GM13977 (cell line): ENCODE measurements at regions not wholly inside any gene's neighbourhood (a gene's known extent, or its start where the extent isn't known, plus 50 kb on each side); places are given as distances from the start of the nearest gene placed in this dataset.

ENCODE experiments used
- DNase-seq: peaks from one replicate; pipeline ENCODE4 v3.0.0; 2012; ENCODE audit warnings: low spot score
- in situ Hi-C: fragments of 300-500 bp; cut with MboI; formaldehyde crosslinking; loops from one replicate; pipeline ENCODE4 v1.12.0; 2022; ENCODE audit warnings: low sequenced_read_pairs, low pct_unique_long_range_greater_than_20kb, mixed read lengths, inconsistent platforms; ENCODE audit not compliant: unreplicated experiment
- TF ChIP-seq, protein P1 (sequence below): IDR thresholded peaks from 2 replicates; pipeline ENCODE4 v1.5.1; 2012; ENCODE audit warnings: mild to moderate bottlenecking, control low read depth; ENCODE audit not compliant: insufficient read depth; ENCODE audit errors: extremely low read depth, missing control alignments

DNA sequence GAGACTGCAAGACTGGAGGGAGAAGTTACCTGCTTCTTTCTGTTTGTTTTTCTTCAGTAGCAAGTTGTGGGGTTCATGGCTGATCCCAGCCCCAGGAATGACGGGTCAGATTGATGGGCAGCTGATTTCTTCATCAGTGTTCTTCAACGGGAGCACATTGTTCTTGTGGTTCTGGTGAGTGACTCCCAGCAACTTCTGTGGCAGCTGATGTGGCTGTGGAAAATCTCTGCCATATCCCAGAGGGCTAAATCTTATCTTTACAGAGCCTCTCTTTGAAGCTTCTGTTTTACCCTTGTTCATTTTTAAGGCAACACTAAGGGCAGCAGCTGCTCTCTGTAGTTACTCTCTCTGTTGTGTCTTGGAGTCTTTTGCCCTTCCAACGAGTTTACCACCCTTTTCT is 710.3 kb downstream of the PRELID2 start:
- DNase-seq, result no peak
- TF ChIP-seq, protein P1, sequence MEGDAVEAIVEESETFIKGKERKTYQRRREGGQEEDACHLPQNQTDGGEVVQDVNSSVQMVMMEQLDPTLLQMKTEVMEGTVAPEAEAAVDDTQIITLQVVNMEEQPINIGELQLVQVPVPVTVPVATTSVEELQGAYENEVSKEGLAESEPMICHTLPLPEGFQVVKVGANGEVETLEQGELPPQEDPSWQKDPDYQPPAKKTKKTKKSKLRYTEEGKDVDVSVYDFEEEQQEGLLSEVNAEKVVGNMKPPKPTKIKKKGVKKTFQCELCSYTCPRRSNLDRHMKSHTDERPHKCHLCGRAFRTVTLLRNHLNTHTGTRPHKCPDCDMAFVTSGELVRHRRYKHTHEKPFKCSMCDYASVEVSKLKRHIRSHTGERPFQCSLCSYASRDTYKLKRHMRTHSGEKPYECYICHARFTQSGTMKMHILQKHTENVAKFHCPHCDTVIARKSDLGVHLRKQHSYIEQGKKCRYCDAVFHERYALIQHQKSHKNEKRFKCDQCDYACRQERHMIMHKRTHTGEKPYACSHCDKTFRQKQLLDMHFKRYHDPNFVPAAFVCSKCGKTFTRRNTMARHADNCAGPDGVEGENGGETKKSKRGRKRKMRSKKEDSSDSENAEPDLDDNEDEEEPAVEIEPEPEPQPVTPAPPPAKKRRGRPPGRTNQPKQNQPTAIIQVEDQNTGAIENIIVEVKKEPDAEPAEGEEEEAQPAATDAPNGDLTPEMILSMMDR, result no peak
- in situ Hi-C loops, result no loop called here

- in situ Hi-C loops, result no loop called here
- no peak for DNase-seq
- TF ChIP-seq, protein P1, result no peak
Observed at GRCh38 chr5:145118611-145119010, 716.5 kb downstream of the PRELID2 start.

GRCh38 chr5:145118127-145118526 is 717.0 kb downstream of the PRELID2 start:
- DNase-seq, result no peak
- TF ChIP-seq, protein P1, result no peak
- in situ Hi-C loops, result no loop called here

GRCh38 chr5:145117285-145117684 is 717.9 kb downstream of the PRELID2 start:
- TF ChIP-seq, protein P1, result no peak
- in situ Hi-C loops, result no loop called here

DNA sequence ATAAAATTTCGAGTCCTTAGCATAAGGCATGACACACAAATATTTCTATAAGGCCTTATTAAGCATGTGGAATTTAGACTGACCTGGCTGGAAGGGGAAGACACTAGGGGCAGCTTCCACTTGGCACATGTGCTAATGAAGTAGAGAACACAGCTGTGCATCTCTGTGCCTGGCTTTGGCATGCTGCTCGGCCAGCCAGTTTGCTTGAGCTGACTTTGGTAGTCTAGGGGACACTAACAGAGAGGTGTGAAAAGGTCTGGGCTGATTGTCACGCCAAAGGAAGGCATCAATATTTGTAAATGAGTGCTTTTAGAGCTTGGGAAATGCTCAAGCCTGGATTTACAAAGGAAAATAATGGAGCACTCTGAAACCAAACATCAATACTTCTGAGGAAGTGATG is 723.7 kb downstream of the PRELID2 start:
- in situ Hi-C loops, result no loop called here
- DNase-seq, result no peak
- TF ChIP-seq, protein P1, result no peak

More at GRCh38 chr5:145117285-145117684, 717.9 kb downstream of the PRELID2 start:
- no peak for DNase-seq

DNA sequence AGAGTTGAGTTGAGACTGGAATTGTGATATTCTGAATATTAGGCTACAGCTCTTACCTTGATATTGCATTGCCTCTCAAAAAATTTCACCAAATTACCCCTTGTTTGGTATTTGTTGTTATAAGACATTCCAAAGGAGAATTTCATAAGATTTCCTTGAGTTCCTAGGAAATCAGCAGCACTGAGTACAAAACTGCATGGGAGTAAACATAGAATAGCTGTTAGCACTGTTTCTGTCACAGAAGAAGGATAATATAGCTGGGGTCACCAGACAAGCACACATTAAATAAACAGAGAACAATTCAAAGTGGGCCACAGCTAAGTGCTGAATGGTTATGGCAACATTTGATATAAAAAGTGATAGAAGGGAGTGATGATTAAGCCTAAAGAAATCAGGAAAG is 724.3 kb downstream of the PRELID2 start:
- TF ChIP-seq, protein P1, result no peak
- no peak for DNase-seq
- in situ Hi-C loops, result no loop called here

DNA sequence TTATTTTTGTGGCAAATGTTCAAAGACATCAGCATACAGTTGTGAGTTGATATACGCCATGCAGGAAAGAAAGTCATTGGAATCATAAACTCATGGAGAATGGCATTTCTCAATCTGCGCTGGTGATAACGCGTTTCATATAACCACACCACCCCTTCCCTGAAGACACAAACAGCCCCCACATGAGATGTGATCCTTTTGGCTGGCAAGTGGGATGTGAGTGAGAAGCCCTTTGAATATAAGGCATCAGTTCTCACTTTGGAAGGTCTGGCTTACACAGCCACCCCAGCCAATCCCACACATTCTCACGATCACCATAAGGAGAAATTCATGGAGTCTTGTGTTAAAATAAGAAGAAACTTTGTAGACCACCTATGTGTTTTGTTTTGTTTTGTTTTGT is 725.0 kb downstream of the PRELID2 start:
- TF ChIP-seq, protein P1, result no peak
- no peak for DNase-seq
- in situ Hi-C loops, result no loop called here
